ENCODE measurements at regions not wholly inside any gene's neighbourhood (a gene's known extent, or its start where the extent isn't known, plus 50 kb on each side); places are given as distances from the start of the nearest gene placed in this dataset.
"Not testable (repeated sequence)": the region's sequence is repeated elsewhere in the genome, so short reads cannot be mapped to it uniquely, and the experiment has no call there.

DNA sequence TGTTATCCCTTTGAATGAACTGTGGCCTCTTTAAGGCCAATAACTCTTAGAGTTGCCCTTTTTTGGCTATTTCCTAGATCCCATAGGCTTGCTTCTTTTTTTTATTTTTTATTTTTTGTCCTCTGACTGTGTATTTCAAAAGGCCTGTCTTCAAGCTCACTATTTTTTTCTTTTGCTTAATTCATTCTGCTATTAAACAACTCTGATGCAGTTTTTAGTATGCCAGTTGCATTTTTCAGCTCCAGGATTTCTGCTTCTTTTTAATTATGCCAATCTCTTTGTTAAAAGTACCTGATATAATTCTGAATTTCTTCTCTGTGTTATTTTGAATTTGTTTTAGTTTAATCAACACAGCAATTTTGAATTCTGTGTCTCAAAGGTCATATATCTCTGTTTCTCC, 912.1 kb downstream of the PLOD2 start:
- TF ChIP-seq, protein P1, sequence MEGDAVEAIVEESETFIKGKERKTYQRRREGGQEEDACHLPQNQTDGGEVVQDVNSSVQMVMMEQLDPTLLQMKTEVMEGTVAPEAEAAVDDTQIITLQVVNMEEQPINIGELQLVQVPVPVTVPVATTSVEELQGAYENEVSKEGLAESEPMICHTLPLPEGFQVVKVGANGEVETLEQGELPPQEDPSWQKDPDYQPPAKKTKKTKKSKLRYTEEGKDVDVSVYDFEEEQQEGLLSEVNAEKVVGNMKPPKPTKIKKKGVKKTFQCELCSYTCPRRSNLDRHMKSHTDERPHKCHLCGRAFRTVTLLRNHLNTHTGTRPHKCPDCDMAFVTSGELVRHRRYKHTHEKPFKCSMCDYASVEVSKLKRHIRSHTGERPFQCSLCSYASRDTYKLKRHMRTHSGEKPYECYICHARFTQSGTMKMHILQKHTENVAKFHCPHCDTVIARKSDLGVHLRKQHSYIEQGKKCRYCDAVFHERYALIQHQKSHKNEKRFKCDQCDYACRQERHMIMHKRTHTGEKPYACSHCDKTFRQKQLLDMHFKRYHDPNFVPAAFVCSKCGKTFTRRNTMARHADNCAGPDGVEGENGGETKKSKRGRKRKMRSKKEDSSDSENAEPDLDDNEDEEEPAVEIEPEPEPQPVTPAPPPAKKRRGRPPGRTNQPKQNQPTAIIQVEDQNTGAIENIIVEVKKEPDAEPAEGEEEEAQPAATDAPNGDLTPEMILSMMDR (IDR thresholded peaks at IDR 0.05; ENCODE audit: extremely low read depth, low read depth, low read length), result no peak
- H4K20me1 ChIP-seq (ENCODE audit: insufficient read depth, low read length), result no peaks in the 10 kb centered on the region
- DNase-seq (ENCODE audit: insufficient read length, low spot score, missing footprints), result no peak

DNA sequence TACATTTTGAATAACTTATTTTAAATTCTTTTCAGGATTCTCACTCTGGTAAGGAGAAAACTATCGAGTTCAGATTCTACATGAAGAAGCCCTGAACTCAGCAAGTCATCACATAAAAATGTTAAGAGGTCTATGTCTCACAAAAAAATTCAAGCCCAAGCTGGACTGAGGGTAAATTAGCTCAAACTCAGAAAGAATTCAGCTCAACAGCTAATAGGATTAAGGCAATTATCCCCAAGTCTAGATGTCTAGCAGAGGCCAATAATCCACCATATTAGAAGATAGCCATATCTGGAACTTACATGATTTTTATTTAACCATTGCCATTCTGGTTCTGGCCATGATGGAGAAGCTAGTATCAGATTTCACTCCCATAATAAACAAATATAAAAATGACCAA, 909.7 kb downstream of the PLOD2 start:
- no peak overlapping the region for H3K4me2 ChIP-seq (ENCODE audit: insufficient read depth, low read length)
- H4K20me1 ChIP-seq (ENCODE audit: insufficient read depth, low read length), result no peaks in the 10 kb centered on the region
- H3K4me1 ChIP-seq (ENCODE audit: insufficient read depth, low read length), result no peaks in the 10 kb centered on the region
- TF ChIP-seq, protein P1 (IDR thresholded peaks at IDR 0.05; ENCODE audit: extremely low read depth, low read depth, low read length), result no peak
- no peaks in the 10 kb centered on the region for H3K9me3 ChIP-seq (ENCODE audit: low read depth, low read length)
- no peaks in the 10 kb centered on the region for H3K36me3 ChIP-seq (ENCODE audit: insufficient read depth, low read length)
- H2AFZ ChIP-seq (ENCODE audit: low read length), result no peak overlapping the region
- no peaks in the 10 kb centered on the region for H3K27me3 ChIP-seq (ENCODE audit: insufficient read depth, low read length)
- DNase-seq (ENCODE audit: insufficient read length, low spot score, missing footprints), result no peak
- no peak overlapping the region for H3K4me3 ChIP-seq (ENCODE audit: insufficient read depth, low read length)
- H3K79me2 ChIP-seq (ENCODE audit: insufficient read depth, low read length), result no peaks in the 10 kb centered on the region
- no peak overlapping the region for H3K27ac ChIP-seq (ENCODE audit: low read depth, low read length)

More for the DNA sequence above, 912.1 kb downstream of the PLOD2 start:
- Histone ChIP-seq H3K27me3 (ENCODE audit: insufficient read depth, low read length) (no peaks in the 10 kb centered on the region), H3K79me2 (ENCODE audit: insufficient read depth, low read length) (no peaks in the 10 kb centered on the region), H3K4me3 (ENCODE audit: insufficient read depth, low read length) (no peak overlapping the region), H3K36me3 (ENCODE audit: insufficient read depth, low read length) (no peaks in the 10 kb centered on the region), H3K27ac (ENCODE audit: low read depth, low read length) (no peak overlapping the region), H3K9me3 (ENCODE audit: low read depth, low read length) (no peaks in the 10 kb centered on the region), H3K4me1 (ENCODE audit: insufficient read depth, low read length) (no peaks in the 10 kb centered on the region), H2AFZ (ENCODE audit: low read length) (no peak overlapping the region), H3K4me2 (ENCODE audit: insufficient read depth, low read length) (no peak overlapping the region)

DNA sequence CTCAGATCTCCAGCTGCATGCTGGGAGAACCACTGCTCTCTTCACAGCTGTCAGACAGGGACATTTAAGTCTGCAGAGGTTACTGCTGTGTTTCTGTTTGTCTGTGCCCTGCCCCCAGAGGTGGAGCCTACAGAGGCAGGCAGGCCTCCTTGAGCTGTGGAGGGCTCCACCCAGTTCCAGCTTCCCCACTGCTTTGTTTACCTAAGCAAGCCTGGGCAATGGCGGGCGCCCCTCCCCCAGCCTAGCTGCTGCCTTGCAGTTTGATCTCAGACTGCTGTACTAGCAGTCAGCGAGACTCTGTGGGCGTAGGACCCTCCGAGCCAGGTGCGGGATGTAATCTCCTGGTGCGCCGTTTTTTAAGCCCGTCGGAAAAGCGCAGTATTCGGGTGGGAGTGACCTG, 903.0 kb downstream of the PLOD2 start:
- not testable (repeated sequence) for H3K27me3 ChIP-seq (ENCODE audit: insufficient read depth, low read length); H3K79me2 ChIP-seq (ENCODE audit: insufficient read depth, low read length); H3K9me3 ChIP-seq (ENCODE audit: low read depth, low read length); H4K20me1 ChIP-seq (ENCODE audit: insufficient read depth, low read length); H3K36me3 ChIP-seq (ENCODE audit: insufficient read depth, low read length); H3K4me2 ChIP-seq (ENCODE audit: insufficient read depth, low read length); DNase-seq (ENCODE audit: insufficient read length, low spot score, missing footprints); H3K4me3 ChIP-seq (ENCODE audit: insufficient read depth, low read length); H2AFZ ChIP-seq (ENCODE audit: low read length); H3K4me1 ChIP-seq (ENCODE audit: insufficient read depth, low read length); H3K27ac ChIP-seq (ENCODE audit: low read depth, low read length)

DNA sequence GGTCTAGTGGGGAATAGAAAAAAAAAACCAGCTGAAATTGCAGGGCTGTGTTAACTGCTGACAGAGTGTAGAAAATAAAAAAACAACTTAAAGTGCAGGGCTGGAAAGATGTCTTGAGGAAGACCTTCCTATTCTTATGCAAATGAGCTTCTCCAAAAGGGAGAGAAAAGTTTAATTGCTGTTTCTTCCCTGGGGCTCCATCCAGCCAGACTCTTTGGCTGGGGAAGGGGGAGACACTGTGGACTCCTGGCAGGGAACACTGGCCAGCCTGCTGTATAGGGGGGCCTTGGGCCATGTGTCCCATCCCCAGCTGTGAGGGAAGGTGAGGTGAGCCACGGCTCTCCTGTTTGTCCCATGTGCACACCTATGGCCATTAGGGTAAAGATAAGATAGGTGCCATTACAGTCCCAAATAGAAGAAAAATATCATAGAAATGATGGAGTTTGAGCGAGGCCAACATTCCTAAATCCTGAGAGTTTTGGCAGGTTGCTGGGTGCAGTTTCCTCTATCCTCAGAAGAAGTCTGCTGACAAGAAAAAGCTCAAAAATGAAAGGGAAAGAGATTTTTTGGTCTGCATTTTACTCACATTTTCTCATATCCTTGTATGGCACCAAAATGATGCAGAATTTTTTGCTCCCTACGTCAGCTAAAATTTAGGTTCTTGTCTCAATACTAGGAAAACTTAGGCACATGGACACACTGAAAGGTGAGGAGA, 901.7 kb downstream of the PLOD2 start:
- Histone ChIP-seq H3K27ac (ENCODE audit: low read depth, low read length) (no peak overlapping the region), H3K36me3 (ENCODE audit: insufficient read depth, low read length) (no peaks in the 10 kb centered on the region), H3K4me2 (ENCODE audit: insufficient read depth, low read length) (no peak overlapping the region), H3K4me3 (ENCODE audit: insufficient read depth, low read length) (no peak overlapping the region), H4K20me1 (ENCODE audit: insufficient read depth, low read length) (no peaks in the 10 kb centered on the region), H3K79me2 (ENCODE audit: insufficient read depth, low read length) (no peaks in the 10 kb centered on the region), H2AFZ (ENCODE audit: low read length) (no peak overlapping the region), H3K9me3 (ENCODE audit: low read depth, low read length) (no peaks in the 10 kb centered on the region), H3K27me3 (ENCODE audit: insufficient read depth, low read length) (no peaks in the 10 kb centered on the region), H3K4me1 (ENCODE audit: insufficient read depth, low read length) (no peaks in the 10 kb centered on the region)
- TF ChIP-seq, protein P1 (IDR thresholded peaks at IDR 0.05; ENCODE audit: extremely low read depth, low read depth, low read length), result no peak
- peak; percentile 4 for DNase-seq (ENCODE audit: insufficient read length, low spot score, missing footprints)

DNA sequence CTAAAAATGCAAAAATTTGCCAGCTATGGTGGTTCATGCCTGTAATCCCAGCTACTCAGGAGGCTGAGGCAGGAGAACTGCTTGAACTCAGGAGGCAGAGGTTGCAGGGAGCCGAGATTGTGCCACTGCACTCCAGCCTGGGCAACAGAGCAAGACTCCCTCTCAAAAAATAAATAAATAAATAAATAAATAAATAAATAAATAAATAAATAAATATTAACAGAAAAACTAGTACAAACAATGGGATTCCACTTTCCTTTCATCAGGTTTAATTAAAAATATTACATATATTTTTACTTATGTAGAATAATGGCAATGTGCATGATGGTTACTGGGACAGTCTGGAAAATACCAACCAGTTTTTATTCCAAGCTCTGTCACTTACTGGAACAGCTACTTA, 897.5 kb downstream of the PLOD2 start:
- not testable (repeated sequence) for H3K36me3 ChIP-seq (ENCODE audit: insufficient read depth, low read length); DNase-seq (ENCODE audit: insufficient read length, low spot score, missing footprints); H3K4me2 ChIP-seq (ENCODE audit: insufficient read depth, low read length); H2AFZ ChIP-seq (ENCODE audit: low read length); H4K20me1 ChIP-seq (ENCODE audit: insufficient read depth, low read length); H3K9me3 ChIP-seq (ENCODE audit: low read depth, low read length); H3K4me3 ChIP-seq (ENCODE audit: insufficient read depth, low read length); H3K79me2 ChIP-seq (ENCODE audit: insufficient read depth, low read length); H3K27ac ChIP-seq (ENCODE audit: low read depth, low read length); H3K4me1 ChIP-seq (ENCODE audit: insufficient read depth, low read length); H3K27me3 ChIP-seq (ENCODE audit: insufficient read depth, low read length)

Measured in osteoblast (primary cell).